Epithelial cell of proximal tubule (primary cell): ENCODE measurements at regions not wholly inside any gene's neighbourhood (a gene's known extent, or its start where the extent isn't known, plus 50 kb on each side); places are given as distances from the start of the nearest gene placed in this dataset.

ENCODE experiments used
- DNase-seq: peaks from one replicate; pipeline ENCODE4 v3.0.0-alpha.2; 2011; ENCODE audit warnings: low read depth
- H3K4me3 ChIP-seq: 2 replicates; pipeline ENCODE4 v1.5.1; 2011; ENCODE audit warnings: low read depth, mild to moderate bottlenecking, low read length
- TF ChIP-seq, protein P1 (sequence below): conservative IDR thresholded peaks from 2 replicates; pipeline ENCODE4 v1.5.1; 2012; ENCODE audit warnings: low read depth, mild to moderate bottlenecking, low read length

DNA sequence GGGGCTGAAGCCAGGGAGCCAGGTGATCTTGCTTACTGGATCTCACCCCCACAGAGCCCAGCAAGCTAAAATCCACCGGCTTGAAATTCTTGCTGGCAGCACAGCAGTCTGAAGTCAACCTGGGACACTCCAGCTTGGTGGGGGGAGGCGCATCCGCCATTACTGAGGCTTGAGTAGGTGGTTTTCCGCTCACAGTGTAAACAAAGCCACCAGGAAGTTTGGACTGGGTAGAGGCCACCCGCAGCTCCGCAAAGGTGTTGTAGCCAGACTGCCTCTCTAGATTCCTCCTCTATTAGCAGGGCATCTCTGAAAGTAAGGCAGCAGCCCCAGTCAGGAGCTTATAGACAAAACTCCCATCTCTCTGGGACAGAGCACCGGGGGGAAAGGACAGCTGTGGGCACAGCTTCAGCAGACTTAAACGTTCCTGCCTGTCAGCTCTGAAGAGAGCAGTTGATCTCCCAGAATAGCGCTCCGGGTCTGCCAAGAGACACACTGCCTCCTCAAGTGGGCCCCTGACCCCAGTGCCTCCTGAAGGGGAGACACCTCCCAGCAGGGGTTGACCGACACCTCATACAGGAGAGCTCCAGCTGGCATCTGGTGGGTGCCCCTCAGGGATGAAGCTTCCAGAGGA lies 206.3 kb upstream of the KHDRBS2 start:
- H3K4me3 ChIP-seq = no peak overlapping the region
- TF ChIP-seq, protein P1, sequence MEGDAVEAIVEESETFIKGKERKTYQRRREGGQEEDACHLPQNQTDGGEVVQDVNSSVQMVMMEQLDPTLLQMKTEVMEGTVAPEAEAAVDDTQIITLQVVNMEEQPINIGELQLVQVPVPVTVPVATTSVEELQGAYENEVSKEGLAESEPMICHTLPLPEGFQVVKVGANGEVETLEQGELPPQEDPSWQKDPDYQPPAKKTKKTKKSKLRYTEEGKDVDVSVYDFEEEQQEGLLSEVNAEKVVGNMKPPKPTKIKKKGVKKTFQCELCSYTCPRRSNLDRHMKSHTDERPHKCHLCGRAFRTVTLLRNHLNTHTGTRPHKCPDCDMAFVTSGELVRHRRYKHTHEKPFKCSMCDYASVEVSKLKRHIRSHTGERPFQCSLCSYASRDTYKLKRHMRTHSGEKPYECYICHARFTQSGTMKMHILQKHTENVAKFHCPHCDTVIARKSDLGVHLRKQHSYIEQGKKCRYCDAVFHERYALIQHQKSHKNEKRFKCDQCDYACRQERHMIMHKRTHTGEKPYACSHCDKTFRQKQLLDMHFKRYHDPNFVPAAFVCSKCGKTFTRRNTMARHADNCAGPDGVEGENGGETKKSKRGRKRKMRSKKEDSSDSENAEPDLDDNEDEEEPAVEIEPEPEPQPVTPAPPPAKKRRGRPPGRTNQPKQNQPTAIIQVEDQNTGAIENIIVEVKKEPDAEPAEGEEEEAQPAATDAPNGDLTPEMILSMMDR = no peak
- no peak for DNase-seq

DNA sequence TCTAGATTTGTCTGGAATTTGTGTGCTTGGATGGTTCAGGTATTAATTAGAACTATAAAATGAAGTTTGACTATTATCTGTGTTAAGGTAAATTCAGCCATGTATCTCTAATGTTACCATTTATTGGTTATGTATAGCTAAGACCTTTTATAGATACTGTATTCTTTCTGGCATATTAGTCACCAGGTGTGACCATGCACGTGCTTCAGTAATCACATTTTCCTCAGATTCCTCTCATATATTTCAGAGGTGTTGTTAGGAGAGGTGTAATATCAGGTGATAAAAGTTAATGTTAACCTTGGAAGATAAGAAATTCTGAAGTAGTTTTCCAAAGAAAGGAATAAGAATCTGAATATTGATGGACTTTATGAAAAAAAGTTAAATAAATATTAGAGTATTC lies 194.5 kb upstream of the KHDRBS2 start:
- no peak overlapping the region for H3K4me3 ChIP-seq
- TF ChIP-seq, protein P1 = no peak
- no peak for DNase-seq

DNA sequence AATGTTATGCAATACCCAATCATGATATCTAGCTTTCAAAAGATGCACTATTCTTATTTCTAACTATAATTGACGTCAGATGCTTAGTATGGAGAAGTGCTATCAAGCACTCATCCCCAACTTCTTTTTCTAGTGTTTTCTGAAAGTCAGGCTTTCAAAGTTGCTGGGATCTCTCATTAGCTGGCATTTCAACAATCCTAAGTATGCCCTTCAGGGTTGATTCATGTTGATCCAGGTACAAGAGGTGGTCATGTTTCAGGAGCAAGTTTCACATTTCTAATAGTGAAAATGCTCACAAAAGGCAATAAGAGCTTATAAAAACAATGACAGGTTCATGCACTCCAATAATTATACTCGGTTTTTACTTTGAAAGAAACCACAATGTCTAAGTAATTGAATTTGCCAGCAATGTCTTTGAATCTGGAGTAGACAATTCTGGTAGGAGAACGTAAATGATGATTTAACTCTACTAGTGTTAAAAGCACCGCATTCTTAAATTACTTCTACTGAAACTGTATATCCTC lies 193.7 kb upstream of the KHDRBS2 start:
- no peak for DNase-seq
- no peak overlapping the region for H3K4me3 ChIP-seq
- TF ChIP-seq, protein P1 = no peak

DNA sequence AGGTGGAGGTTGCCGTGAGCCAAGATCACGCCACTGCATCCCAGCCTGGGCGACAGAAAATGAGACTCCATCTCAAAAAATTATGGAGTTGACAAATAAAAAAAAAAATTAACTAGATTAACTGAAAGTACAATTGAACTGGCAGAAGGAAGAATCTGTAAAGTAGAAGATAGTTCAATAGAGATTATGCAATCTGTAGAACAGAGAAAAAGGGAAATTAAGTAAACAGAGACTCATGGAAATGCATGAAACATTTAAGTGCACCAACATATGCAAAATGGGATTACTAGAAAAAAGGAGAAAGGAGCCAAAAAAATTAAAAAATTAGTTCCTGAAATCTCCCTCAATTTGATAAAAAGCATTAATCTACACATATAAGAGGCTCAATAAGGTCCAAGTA lies 188.8 kb upstream of the KHDRBS2 start:
- TF ChIP-seq, protein P1 = no peak
- H3K4me3 ChIP-seq = no peak overlapping the region
- no peak for DNase-seq

DNA sequence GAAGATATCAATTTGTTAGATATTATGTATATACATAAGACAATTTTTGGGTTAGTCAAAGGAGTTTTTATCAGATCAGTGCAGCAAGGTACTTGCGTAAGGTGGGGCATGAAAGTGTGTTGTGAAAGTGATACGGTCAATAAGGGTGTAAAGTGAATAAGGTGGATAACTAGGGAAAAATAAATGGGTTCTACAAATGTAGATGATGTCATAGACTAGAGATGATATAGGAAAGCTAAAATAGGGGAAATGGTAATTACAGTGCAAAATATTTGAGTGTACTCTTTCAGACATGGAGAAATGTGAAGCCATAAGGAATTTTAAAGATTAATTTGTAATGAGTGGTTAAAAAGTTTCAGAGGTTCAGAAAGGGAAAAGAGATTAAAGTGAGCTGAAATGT lies 180.6 kb upstream of the KHDRBS2 start:
- no peak for DNase-seq
- H3K4me3 ChIP-seq = no peak overlapping the region
- TF ChIP-seq, protein P1 = no peak

DNA sequence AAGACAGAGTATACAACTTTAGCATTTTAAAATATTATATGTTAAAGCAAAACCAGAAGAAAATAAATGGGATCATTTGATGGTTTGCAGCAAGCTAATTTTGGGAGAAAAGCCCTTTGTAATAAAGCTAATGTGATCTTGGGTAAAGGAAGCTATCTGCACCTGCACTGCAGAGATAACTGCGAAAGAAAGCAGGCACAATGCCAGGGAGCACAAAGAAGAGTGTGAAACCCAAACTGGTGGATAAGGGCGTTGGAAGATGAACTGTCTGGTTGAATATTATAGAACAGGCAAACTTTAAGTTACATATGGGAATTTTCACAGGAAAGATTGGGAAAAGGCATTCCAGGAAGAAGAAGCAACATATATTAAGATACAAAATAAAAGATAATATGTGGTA lies 179.2 kb upstream of the KHDRBS2 start:
- TF ChIP-seq, protein P1 = no peak
- DNase-seq = no peak
- no peak overlapping the region for H3K4me3 ChIP-seq

DNA sequence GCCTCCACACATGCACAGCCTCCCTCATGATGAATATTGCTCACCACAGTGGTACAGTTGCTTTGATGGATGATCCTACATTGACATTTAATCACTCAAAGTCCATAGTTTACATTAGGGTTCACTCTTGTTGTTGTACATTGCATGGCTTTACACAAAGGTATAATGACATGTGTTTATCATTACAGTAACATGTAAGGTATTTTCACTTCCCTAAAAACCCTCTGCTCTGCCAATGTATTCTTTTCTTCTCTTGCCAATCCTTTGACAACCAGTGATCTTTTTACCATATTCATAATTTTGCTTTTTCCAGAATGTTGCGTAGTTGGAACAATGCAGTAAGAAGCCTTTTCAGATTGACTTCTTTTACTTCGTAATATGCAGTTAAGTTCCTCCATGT lies 166.6 kb upstream of the KHDRBS2 start:
- DNase-seq = no peak
- TF ChIP-seq, protein P1 = no peak
- no peak overlapping the region for H3K4me3 ChIP-seq
